ENCODE measurements at regions not wholly inside any gene's neighbourhood (a gene's known extent, or its start where the extent isn't known, plus 50 kb on each side); places are given as distances from the start of the nearest gene placed in this dataset.
"Not testable (repeated sequence)": the region's sequence is repeated elsewhere in the genome, so short reads cannot be mapped to it uniquely, and the experiment has no call there.

GRCh38 chr22:49698616-49699015 is 129.1 kb downstream of the BRD1 start:
- TF ChIP-seq CTCF (conservative IDR thresholded peaks at IDR 0.05; ENCODE audit: low read depth, low read length); NFE2L2 (IDR thresholded peaks at IDR 0.05; ENCODE audit: low read depth, low read length); POLR2A (IDR thresholded peaks at IDR 0.05; ENCODE audit: low read depth, low read length); RAD21 (IDR thresholded peaks at IDR 0.05; ENCODE audit: low read length); RCOR1 (IDR thresholded peaks at IDR 0.05; ENCODE audit: insufficient replicate concordance, low read length); SMC3 (IDR thresholded peaks at IDR 0.05; ENCODE audit: low read depth, low read length); MAZ (IDR thresholded peaks at IDR 0.05; ENCODE audit: borderline replicate concordance, low read depth, low read length); BHLHE40 (IDR thresholded peaks at IDR 0.05; ENCODE audit: low read depth, low read length); MAFK (IDR thresholded peaks at IDR 0.05; ENCODE audit: low read depth, low read length); RFX5 (IDR thresholded peaks at IDR 0.05; ENCODE audit: low read depth, low read length): not testable (repeated sequence)

Measured in IMR-90 (cell line).